Tibial nerve (tissue), 4 donors: ENCODE measurements at regions not wholly inside any gene's neighbourhood (a gene's known extent, or its start where the extent isn't known, plus 50 kb on each side); places are given as distances from the start of the nearest gene placed in this dataset.

Source experiments
- DNase-seq, 2 donors: peaks; one replicate each; pipeline ENCODE4 v3.0.0-alpha.2; 2019; ENCODE audit warnings: low spot score in 2 of 2
- H3K27ac ChIP-seq, 4 donors: fragments of 200-600 bp; sonication (generic) in 3 of 4; one replicate each; pipeline ENCODE4 v1.5.1; 2017 to 2019; ENCODE audit warnings: mild to moderate bottlenecking in 1 of 4
- H3K27me3 ChIP-seq, 2 donors: fragments of 200-600 bp; sonication (generic) in 1 of 2; one replicate each; pipeline versions ENCODE4 v1.5.1 to v1.6.0; 2017 to 2019
- H3K36me3 ChIP-seq, 3 donors: fragments of 200-600 bp; sonication (generic); one replicate each; pipeline ENCODE4 v1.5.1; 2018 to 2019
- H3K4me1 ChIP-seq, 4 donors: fragments of 200-600 bp; sonication (generic) in 3 of 4; one replicate each; pipeline ENCODE4 v1.5.1; 2017 to 2019
- H3K4me3 ChIP-seq, 4 donors: fragments of 200-600 bp; sonication (generic) in 3 of 4; one replicate each; pipeline ENCODE4 v1.5.1; 2017 to 2019; ENCODE audit warnings: mild to moderate bottlenecking in 1 of 4, moderate library complexity in 1 of 4
- H3K9me3 ChIP-seq, 4 donors: fragments of 200-600 bp; sonication (generic) in 3 of 4; one replicate each; pipeline ENCODE4 v1.5.1; 2017 to 2019
- CTCF ChIP-seq, 5 experiments: fragments of 200-600 bp in 3 of 5; fragments of 450-650 bp in 2 of 5; sonication (generic) in 3 of 5; IDR thresholded peaks; one replicate each; pipeline ENCODE4 v1.5.1; 2016 to 2019; ENCODE audit warnings: antibody characterized with exemption in 5 of 5, mild to moderate bottlenecking in 3 of 5, moderate library complexity in 2 of 5
- EP300 ChIP-seq, 2 donors: sonication (generic); formaldehyde crosslinking; IDR thresholded peaks; one replicate each; pipeline ENCODE4 v1.6.1; 2017; ENCODE audit warnings: antibody characterized with exemption in 2 of 2, mild to moderate bottlenecking in 1 of 2
- POLR2A ChIP-seq, 2 donors: fragments of 450-650 bp; IDR thresholded peaks; one replicate each; pipeline ENCODE4 v1.6.1; 2017; ENCODE audit warnings: antibody characterized with exemption in 2 of 2, mild to moderate bottlenecking in 2 of 2, moderate library complexity in 2 of 2
- WGBS, 2 donors: methylation state at CpG; one replicate each; pipeline ENCODE4 v1.1.5; 2018; 5-methylcytosine and 5-hydroxymethylcytosine counted together

GRCh38 chr6:15116889-15117288 lies 129.0 kb upstream of the JARID2 start:
- DNase-seq = no peak
- Histone ChIP-seq H3K36me3 (no peaks in the 10 kb centered on the region), H3K27ac (no peak overlapping the region), H3K4me1 (no peaks in the 10 kb centered on the region), H3K4me3 (no peak overlapping the region), H3K27me3 (no peaks in the 10 kb centered on the region), H3K9me3 (no peaks in the 10 kb centered on the region)
- WGBS, 2 donors = 62 to 67% methylated on average over 8 of the region's 8 CpGs
- TF ChIP-seq POLR2A (IDR thresholded peaks at IDR 0.05) = no peak
- TF ChIP-seq EP300 (IDR thresholded peaks at IDR 0.05) = no peak
- TF ChIP-seq CTCF (IDR thresholded peaks at IDR 0.05) = no peak

- no peaks in the 10 kb centered on the region for H3K36me3 ChIP-seq
Observed at GRCh38 chr6:15121443-15121842, 124.4 kb upstream of the JARID2 start.

GRCh38 chr6:15121977-15122550 lies 123.8 kb upstream of the JARID2 start:
- H3K27ac ChIP-seq = no peak overlapping the region
- WGBS, 2 donors = 86 to 89% methylated on average over 6 of the region's 6 CpGs

More at GRCh38 chr6:15121443-15121842, 124.4 kb upstream of the JARID2 start:
- 91 to 93% methylated on average over 1 of the region's 1 CpG for WGBS, 2 donors
- DNase-seq = no peak
- H3K9me3 ChIP-seq = no peaks in the 10 kb centered on the region
- H3K4me3 ChIP-seq = no peak overlapping the region
- TF ChIP-seq EP300 (IDR thresholded peaks at IDR 0.05) = no peak
- TF ChIP-seq CTCF (IDR thresholded peaks at IDR 0.05) = no peak
- no peak for TF ChIP-seq POLR2A (IDR thresholded peaks at IDR 0.05)
- no peaks in the 10 kb centered on the region for H3K4me1 ChIP-seq
- H3K27ac ChIP-seq = no peak overlapping the region
- H3K27me3 ChIP-seq = no peaks in the 10 kb centered on the region

GRCh38 chr6:15129887-15130286 lies 116.0 kb upstream of the JARID2 start:
- Histone ChIP-seq H3K27me3 (no peaks in the 10 kb centered on the region), H3K27ac (no peak overlapping the region), H3K4me3 (no peak overlapping the region), H3K36me3 (no peaks in the 10 kb centered on the region), H3K4me1 (peaks cover 0 to 5% (median 0%) of the 10 kb centered on the region in 4 donors), H3K9me3 (no peaks in the 10 kb centered on the region)
- no peak for TF ChIP-seq CTCF (IDR thresholded peaks at IDR 0.05)
- TF ChIP-seq EP300 (IDR thresholded peaks at IDR 0.05) = no peak
- no peak for TF ChIP-seq POLR2A (IDR thresholded peaks at IDR 0.05)
- 35 to 38% methylated on average over 4 of the region's 4 CpGs for WGBS, 2 donors
- DNase-seq = no peak

More at GRCh38 chr6:15121977-15122550, 123.8 kb upstream of the JARID2 start:
- no peak for DNase-seq
- TF ChIP-seq POLR2A (IDR thresholded peaks at IDR 0.05) (no peak), CTCF (IDR thresholded peaks at IDR 0.05) (no peak), EP300 (IDR thresholded peaks at IDR 0.05) (no peak)
- Histone ChIP-seq H3K4me3 (no peak overlapping the region), H3K9me3 (no peaks in the 10 kb centered on the region), H3K27me3 (no peaks in the 10 kb centered on the region), H3K4me1 (no peaks in the 10 kb centered on the region), H3K36me3 (no peaks in the 10 kb centered on the region)

GRCh38 chr6:15131234-15131633 lies 114.6 kb upstream of the JARID2 start:
- Histone ChIP-seq H3K36me3 (no peaks in the 10 kb centered on the region), H3K4me1 (peaks cover 0 to 5% (median 0%) of the 10 kb centered on the region in 4 donors), H3K4me3 (no peak overlapping the region), H3K27ac (no peak overlapping the region), H3K9me3 (no peaks in the 10 kb centered on the region), H3K27me3 (no peaks in the 10 kb centered on the region)
- DNase-seq = no peak
- 92 to 96% methylated on average over 2 of the region's 2 CpGs for WGBS, 2 donors
- TF ChIP-seq POLR2A (IDR thresholded peaks at IDR 0.05) = no peak
- TF ChIP-seq EP300 (IDR thresholded peaks at IDR 0.05) = no peak
